GM12878 (cell line): ENCODE measurements at regions not wholly inside any gene's neighbourhood (a gene's known extent, or its start where the extent isn't known, plus 50 kb on each side); places are given as distances from the start of the nearest gene placed in this dataset.

Experiments used
- ATAC-seq: fragments of 200-7000 bp; cut with Tn5 transposase; 3 replicates; pipeline ENCODE4 v1.9.1; 2020; ENCODE audit warnings: mild to moderate bottlenecking, moderate library complexity
- BruUV-seq: library from RNA; stranded (reverse); fragments of 400-500 nt; replicated peaks from 2 replicates; lab custom pipeline; 2021; lab: Mats Ljungman, UMichigan
- CTCF ChIA-PET: fragments of 300-600 bp; sonication (Branson Sonifier 250); formaldehyde crosslinking; extraction: SDS; loops from one replicate; lab custom pipeline; 2021; ENCODE audit warnings: inconsistent platforms; lab: Yijun Ruan, JAX
- POLR2A ChIA-PET: fragments of 350-600 bp; formaldehyde crosslinking; extraction: SDS; loops from one replicate; lab custom pipeline; 2021; ENCODE audit warnings: inconsistent platforms; lab: Charles Lee
- RAD21 ChIA-PET: fragments of 300-600 bp; sonication (Branson Sonifier 250); formaldehyde crosslinking; loops from one replicate; lab custom pipeline; 2023; ENCODE audit warnings: antibody characterized with exemption; ENCODE audit not compliant: unreplicated experiment; lab: Charles Lee
- SMC1A ChIA-PET: fragments of 300-600 bp; sonication (Branson Sonifier 250); formaldehyde crosslinking; loops from one replicate; lab custom pipeline; 2023; ENCODE audit not compliant: unreplicated experiment, uncharacterized antibody; lab: Charles Lee
- DNase-seq: peaks from one replicate; pipeline ENCODE4 v3.0.0-alpha.2; 2011; ENCODE audit warnings: low read depth, low spot score
- FAIRE-seq: peaks from 3 replicates; lab custom pipeline; 2011; peaks lifted over from hg19 to GRCh38; lab: Jason Lieb, UNC
- H2AFZ ChIP-seq: 2 replicates; pipeline ENCODE4 v1.6.0; 2011; ENCODE audit warnings: low read depth, low read length, control low read depth; ENCODE audit not compliant: control insufficient read depth
- H3K27ac ChIP-seq: 2 replicates; pipeline ENCODE4 v1.5.1; 2011; ENCODE audit warnings: control low read depth; ENCODE audit not compliant: control insufficient read depth, insufficient read depth
- H3K27me3 ChIP-seq, 2 experiments: replicated peaks in 1 of 2; 2 replicates each; pipeline versions ENCODE4 v1.6.0 to v1.6.1; 2011; ENCODE audit warnings: low read length in 1 of 2; ENCODE audit not compliant: control insufficient read depth in 2 of 2, insufficient read depth in 2 of 2
- H3K36me3 ChIP-seq, 2 experiments: 2 replicates each; pipeline ENCODE4 v1.5.1; 2011; ENCODE audit warnings: low read length in 1 of 2; ENCODE audit not compliant: control insufficient read depth in 2 of 2, insufficient read depth in 2 of 2
- H3K4me1 ChIP-seq: 2 replicates; pipeline ENCODE4 v1.6.1; 2011; ENCODE audit warnings: mild to moderate bottlenecking, low read length, moderate library complexity, mixed read lengths; ENCODE audit not compliant: control insufficient read depth, insufficient read depth
- H3K4me2 ChIP-seq: 2 replicates; pipeline ENCODE4 v1.6.0; 2011; ENCODE audit warnings: control low read depth; ENCODE audit not compliant: control insufficient read depth, insufficient read depth
- H3K4me3 ChIP-seq: fragments of 200-600 bp; sonication (generic); 2 replicates; pipeline ENCODE4 v1.5.1; 2016
- H3K79me2 ChIP-seq: 2 replicates; pipeline ENCODE4 v1.6.0; 2011; ENCODE audit warnings: low read length; ENCODE audit not compliant: control insufficient read depth, insufficient read depth
- H3K9ac ChIP-seq: 2 replicates; pipeline ENCODE4 v1.8.0; 2011; ENCODE audit warnings: low read length, control low read depth, mixed read lengths; ENCODE audit not compliant: control insufficient read depth, insufficient read depth
- H3K9me3 ChIP-seq: replicated peaks from 3 replicates; pipeline ENCODE4 v1.5.1; 2011; ENCODE audit warnings: mild to moderate bottlenecking, low read length; ENCODE audit not compliant: control insufficient read depth, insufficient read depth
- H4K20me1 ChIP-seq: 2 replicates; pipeline ENCODE4 v1.6.0; 2011; ENCODE audit not compliant: control insufficient read depth, insufficient read depth
- CREM ChIP-seq: IDR thresholded peaks from 2 replicates; pipeline ENCODE4 v1.6.1; 2014; ENCODE audit warnings: antibody characterized with exemption, low read depth
- ZBTB33 ChIP-seq: fragments of 450-650 bp; IDR thresholded peaks from 2 replicates; pipeline ENCODE4 v1.6.1; 2017; ENCODE audit warnings: mild to moderate bottlenecking
- ZBTB4 ChIP-seq: fragments of 450-650 bp; formaldehyde crosslinking; IDR thresholded peaks from 2 replicates; pipeline ENCODE4 v1.4.0; 2022; ENCODE audit warnings: mild to moderate bottlenecking, moderate library complexity
- WGBS: methylation state at CpG from one replicate; pipeline ENCODE4 v1.1.6; 2016; ENCODE audit warnings: low lambda C conversion rate; ENCODE audit not compliant: insufficient replicate concordance, insufficient coverage; ENCODE audit errors: missing lambda C conversion rate; 5-methylcytosine and 5-hydroxymethylcytosine counted together
- in situ Hi-C: fragments of 300-500 bp; cut with MboI; formaldehyde crosslinking; loops from 9 replicates; pipeline ENCODE4 v1.14.3; 2018; ENCODE audit warnings: mixed read lengths
- intact Hi-C: fragments of 100-400 bp; cut with micrococcal nuclease; formaldehyde crosslinking; loops from one replicate; pipeline ENCODE4 v1.14.2; 2022; ENCODE audit not compliant: unreplicated experiment

GRCh38 chr3:72126441-72127223, 341.7 kb upstream of the PROK2 start:
- ATAC-seq (no peak), FAIRE-seq (no peak), DNase-seq (no peak)
- H3K27me3 ChIP-seq, result no peaks in the 10 kb centered on the region
- peaks cover 14% of the 10 kb centered on the region for H3K4me1 ChIP-seq
- H3K36me3 ChIP-seq, result no peaks in the 10 kb centered on the region
- intact Hi-C loops (no loop called here), in situ Hi-C loops (no loop called here)
- no peak overlapping the region for H3K27ac ChIP-seq
- H3K9me3 ChIP-seq, result no peaks in the 10 kb centered on the region
- no peaks in the 10 kb centered on the region for H3K79me2 ChIP-seq
- H2AFZ ChIP-seq, result no peak overlapping the region
- RAD21 ChIA-PET, result no interaction called here
- no peak overlapping the region for H3K4me3 ChIP-seq
- no peak overlapping the region for H3K9ac ChIP-seq
- POLR2A ChIA-PET, result interaction anchor here (1.2 kb wide), 1 partner anchor 12 kb away, joined by 3 read pairs; no protein-coding TSS in a partner anchor
- no peaks in the 10 kb centered on the region for H4K20me1 ChIP-seq
- SMC1A ChIA-PET, result interaction anchor here (0.7 to 1.0 kb wide), 3 partner anchors 19 to 54 kb away, joined by 3 read pairs; no protein-coding TSS in a partner anchor
- no peak overlapping the region for H3K4me2 ChIP-seq
- no peak for TF ChIP-seq ZBTB33
- no peak for TF ChIP-seq ZBTB4
- TF ChIP-seq CREM, result no peak
- BruUV-seq, result no TSS peak
- CTCF ChIA-PET, result no interaction called here
- 81% methylated on average over 8 of the region's 8 CpGs for WGBS
